NT2/D1 (cell line): ENCODE measurements at regions not wholly inside any gene's neighbourhood (a gene's known extent, or its start where the extent isn't known, plus 50 kb on each side); places are given as distances from the start of the nearest gene placed in this dataset.

ENCODE experiments used
- DNase-seq: peaks from one replicate; pipeline ENCODE4 v3.0.0-alpha.2; 2011; ENCODE audit warnings: low read depth, low spot score
- H3K27me3 ChIP-seq: 2 replicates; pipeline ENCODE4 v1.6.0; 2011; ENCODE audit warnings: mild to moderate bottlenecking; ENCODE audit not compliant: insufficient read length, insufficient read depth
- H3K36me3 ChIP-seq: 2 replicates; pipeline ENCODE4 v1.6.1; 2011; ENCODE audit warnings: mild to moderate bottlenecking, low read length, mixed read lengths; ENCODE audit not compliant: insufficient read depth, insufficient read length
- H3K4me1 ChIP-seq: 2 replicates; pipeline ENCODE4 v1.5.1; 2011; ENCODE audit not compliant: insufficient read depth, insufficient read length
- H3K4me3 ChIP-seq: 2 replicates; pipeline ENCODE4 v1.5.1; 2011; ENCODE audit warnings: low read depth; ENCODE audit not compliant: insufficient read length
- H3K9ac ChIP-seq: 2 replicates; pipeline ENCODE4 v1.6.0; 2011; ENCODE audit warnings: low read depth; ENCODE audit not compliant: insufficient read length
- H3K9me3 ChIP-seq: 2 replicates; pipeline ENCODE4 v1.5.1; 2011; ENCODE audit warnings: mild to moderate bottlenecking, low read length; ENCODE audit not compliant: insufficient read depth
- SUZ12 ChIP-seq: IDR thresholded peaks from 2 replicates; pipeline ENCODE4 v1.6.1; 2011; ENCODE audit not compliant: insufficient read length, insufficient read depth; ENCODE audit errors: extremely low read depth
- YY1 ChIP-seq: IDR thresholded peaks from 2 replicates; pipeline ENCODE4 v1.6.1; 2011; ENCODE audit not compliant: insufficient read length, insufficient read depth
- ZNF274 ChIP-seq: IDR thresholded peaks from 2 replicates; pipeline ENCODE4 v1.6.1; 2011; ENCODE audit warnings: mild to moderate bottlenecking, low read depth, low read length

DNA sequence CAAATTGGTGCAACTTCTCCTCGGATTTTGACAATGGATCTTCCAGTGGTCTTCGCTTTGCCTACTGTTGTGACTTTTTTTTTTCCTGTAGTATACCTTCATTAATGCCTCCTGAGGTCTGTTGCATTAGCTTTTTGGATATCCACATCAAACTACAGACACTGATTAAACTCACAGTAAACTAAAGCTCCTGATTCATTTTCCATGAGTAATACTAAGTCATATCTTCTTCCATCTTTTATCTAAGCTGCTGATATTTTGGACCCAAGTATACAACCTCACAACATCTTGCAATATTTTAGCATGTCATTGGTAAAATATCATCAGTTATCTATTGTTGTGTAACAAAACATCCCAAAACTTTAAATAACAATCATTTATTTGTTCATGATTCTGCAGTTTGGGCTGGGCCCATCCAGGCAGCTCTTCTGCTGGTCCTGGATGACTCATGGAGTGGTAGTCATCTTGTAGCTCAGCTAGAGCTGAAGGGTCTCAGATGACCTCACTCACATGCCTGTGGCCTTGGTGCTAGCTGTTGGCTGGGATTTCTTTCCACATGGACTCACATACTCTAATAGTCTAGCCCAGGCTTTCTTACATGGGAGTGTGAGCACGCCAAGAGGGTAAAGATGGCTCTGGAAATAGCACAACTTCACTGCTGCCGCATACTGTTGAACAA lies 78.3 kb upstream of the SRSF6 start:
- DNase-seq = no peak
- Histone ChIP-seq H3K9ac (no peak overlapping the region), H3K36me3 (no peaks in the 10 kb centered on the region), H3K9me3 (no peaks in the 10 kb centered on the region), H3K4me1 (no peaks in the 10 kb centered on the region), H3K27me3 (no peaks in the 10 kb centered on the region), H3K4me3 (no peak overlapping the region)
- no peak for TF ChIP-seq YY1
- TF ChIP-seq ZNF274 = no peak

DNA sequence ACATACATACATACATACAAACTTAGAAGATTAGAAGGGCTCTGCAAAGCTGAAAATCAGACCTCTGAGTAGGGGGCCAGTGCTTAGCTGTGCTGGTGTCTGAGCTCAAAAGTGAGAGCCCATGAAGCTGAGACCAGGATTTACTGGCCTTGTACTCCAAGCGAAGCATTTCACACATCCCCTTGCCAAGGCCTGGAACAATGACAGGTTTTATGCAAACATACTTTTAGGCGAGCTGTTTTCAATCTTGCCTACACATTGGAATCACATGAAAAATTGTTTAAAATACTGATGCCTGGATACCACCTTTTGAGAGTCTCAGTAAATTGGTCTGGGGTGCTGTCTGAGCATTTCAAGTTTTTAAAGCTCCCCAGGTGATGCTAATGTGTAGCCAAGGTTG lies 80.9 kb upstream of the SRSF6 start:
- H3K9me3 ChIP-seq = no peaks in the 10 kb centered on the region
- H3K9ac ChIP-seq = no peak overlapping the region
- TF ChIP-seq ZNF274 (no peak), SUZ12 (no peak), YY1 (no peak)
- H3K4me3 ChIP-seq = no peak overlapping the region
- no peaks in the 10 kb centered on the region for H3K27me3 ChIP-seq
- no peaks in the 10 kb centered on the region for H3K36me3 ChIP-seq
- no peaks in the 10 kb centered on the region for H3K4me1 ChIP-seq
- DNase-seq = no peak

DNA sequence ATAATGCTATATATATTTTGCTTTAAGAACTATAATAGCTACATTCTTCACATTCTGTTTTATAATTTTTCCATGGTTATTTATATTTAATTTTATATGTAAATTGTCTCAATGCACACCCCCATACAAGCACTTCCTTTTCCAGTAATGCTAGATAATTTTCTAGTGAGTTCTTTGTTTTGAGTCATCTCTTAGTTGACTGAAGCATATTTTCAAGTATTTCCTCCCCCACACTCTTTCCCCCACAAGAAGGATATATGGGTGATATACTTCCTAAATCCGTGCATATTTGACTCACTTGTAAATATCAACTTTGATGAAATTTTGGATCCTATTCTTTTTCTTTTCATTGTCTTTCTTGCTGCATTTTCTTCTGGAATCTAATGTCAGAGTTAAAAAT lies 82.1 kb upstream of the SRSF6 start:
- Histone ChIP-seq H3K9me3 (no peaks in the 10 kb centered on the region), H3K4me3 (no peak overlapping the region), H3K9ac (no peak overlapping the region), H3K4me1 (no peaks in the 10 kb centered on the region), H3K36me3 (no peaks in the 10 kb centered on the region), H3K27me3 (no peaks in the 10 kb centered on the region)
- DNase-seq = no peak
- TF ChIP-seq YY1 (no peak), ZNF274 (no peak), SUZ12 (no peak)

DNA sequence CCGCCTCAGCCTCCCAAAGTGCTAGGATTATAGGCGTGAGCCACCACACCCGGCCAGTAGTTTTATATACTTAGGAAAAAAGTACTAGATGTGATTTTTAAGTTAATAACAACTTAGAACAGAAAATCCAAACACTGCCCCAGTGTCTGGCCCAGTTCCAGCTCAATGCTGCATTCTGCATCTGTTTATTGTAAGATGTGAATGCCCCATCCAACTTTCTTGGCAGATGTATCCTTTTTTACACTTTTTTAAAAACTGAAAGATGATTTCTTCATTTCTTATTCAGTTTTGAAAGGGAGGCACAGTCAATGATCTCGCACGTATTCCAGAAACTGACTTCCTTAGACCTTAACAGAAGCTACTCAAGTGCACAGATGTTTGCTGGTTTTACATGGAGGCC lies 85.6 kb upstream of the SRSF6 start:
- no peak for DNase-seq
- Histone ChIP-seq H3K4me3 (no peak overlapping the region), H3K36me3 (no peaks in the 10 kb centered on the region), H3K4me1 (no peaks in the 10 kb centered on the region), H3K9ac (no peak overlapping the region), H3K9me3 (no peaks in the 10 kb centered on the region), H3K27me3 (no peaks in the 10 kb centered on the region)
- TF ChIP-seq YY1 = no peak
- TF ChIP-seq SUZ12 = no peak
- no peak for TF ChIP-seq ZNF274

DNA sequence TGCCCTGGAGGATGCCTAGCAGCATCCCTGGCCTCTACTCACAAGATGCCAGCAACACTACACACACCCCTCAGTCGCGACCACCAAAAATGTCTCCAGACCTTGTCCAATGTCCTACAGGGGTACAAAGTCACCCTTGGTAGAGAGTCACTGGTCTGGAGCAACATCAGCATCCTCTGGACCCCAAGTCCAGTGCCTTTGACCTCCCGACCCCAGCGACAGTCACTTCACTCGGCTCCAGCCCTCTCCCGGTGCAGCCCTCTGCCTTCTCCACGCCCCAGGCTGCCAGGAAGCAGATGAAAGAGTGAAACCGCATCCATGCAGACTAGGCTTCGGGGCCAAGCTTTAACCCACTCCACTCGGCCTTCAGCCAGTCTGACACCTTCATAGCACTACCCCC lies 92.0 kb upstream of the SRSF6 start:
- no peak overlapping the region for H3K9ac ChIP-seq
- peaks cover 3% of the 10 kb centered on the region for H3K4me1 ChIP-seq
- no peaks in the 10 kb centered on the region for H3K9me3 ChIP-seq
- no peak for DNase-seq
- H3K27me3 ChIP-seq = no peaks in the 10 kb centered on the region
- TF ChIP-seq SUZ12 = no peak
- no peak for TF ChIP-seq YY1
- no peak for TF ChIP-seq ZNF274
- no peak overlapping the region for H3K4me3 ChIP-seq
- H3K36me3 ChIP-seq = no peaks in the 10 kb centered on the region

DNA sequence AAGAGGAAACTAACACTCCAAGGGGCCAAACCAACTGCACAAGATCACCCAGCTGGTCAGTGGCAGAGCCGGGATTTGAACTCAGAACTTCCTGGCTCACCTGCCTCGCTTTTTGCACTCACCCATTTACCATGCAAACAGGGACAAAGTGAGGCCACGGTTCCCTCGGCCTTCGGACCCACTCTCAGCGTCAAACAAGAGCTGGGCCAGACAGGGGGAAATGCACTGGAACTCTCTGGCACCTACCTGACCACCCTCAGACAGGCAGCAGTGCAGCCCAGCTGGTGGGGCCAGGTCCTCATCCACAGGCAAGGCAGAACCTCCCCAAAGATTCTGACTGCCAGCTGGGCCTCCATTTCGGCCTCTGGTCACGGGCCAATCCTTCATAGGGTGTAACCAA lies 93.7 kb upstream of the SRSF6 start:
- H3K9me3 ChIP-seq = no peaks in the 10 kb centered on the region
- H3K9ac ChIP-seq = no peak overlapping the region
- TF ChIP-seq YY1 = no peak
- no peak for TF ChIP-seq ZNF274
- TF ChIP-seq SUZ12 = no peak
- H3K4me1 ChIP-seq = peaks cover 3% of the 10 kb centered on the region
- no peak for DNase-seq
- H3K4me3 ChIP-seq = no peak overlapping the region
- no peaks in the 10 kb centered on the region for H3K27me3 ChIP-seq
- H3K36me3 ChIP-seq = no peaks in the 10 kb centered on the region

DNA sequence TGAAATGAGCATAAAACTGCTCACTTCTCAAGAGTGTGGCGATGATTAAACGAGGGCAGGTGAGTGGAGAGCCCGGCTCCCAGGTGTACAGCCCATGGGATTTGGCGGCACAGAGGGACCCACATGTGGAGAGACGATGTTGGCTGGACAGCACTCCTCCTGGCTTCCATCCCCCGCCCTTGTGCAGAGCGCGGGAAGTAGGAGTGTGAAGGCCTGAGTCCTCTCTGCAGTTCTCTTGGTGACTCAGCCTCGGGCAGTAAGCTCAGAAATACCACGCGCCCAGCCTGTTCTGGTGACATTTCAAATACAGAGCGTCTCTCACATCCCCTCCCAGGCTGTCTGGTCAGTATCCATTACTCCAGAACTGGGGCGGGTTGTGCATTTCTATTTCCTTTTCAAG lies 94.2 kb upstream of the SRSF6 start:
- DNase-seq = no peak
- no peak for TF ChIP-seq YY1
- no peak for TF ChIP-seq ZNF274
- TF ChIP-seq SUZ12 = no peak
- H3K4me3 ChIP-seq = no peak overlapping the region
- peaks cover 1% of the 10 kb centered on the region; the same call in 1 of the 2 replicates for H3K9me3 ChIP-seq
- peaks cover 3% of the 10 kb centered on the region for H3K4me1 ChIP-seq
- H3K27me3 ChIP-seq = no peaks in the 10 kb centered on the region
- no peaks in the 10 kb centered on the region for H3K36me3 ChIP-seq
- H3K9ac ChIP-seq = no peak overlapping the region

DNA sequence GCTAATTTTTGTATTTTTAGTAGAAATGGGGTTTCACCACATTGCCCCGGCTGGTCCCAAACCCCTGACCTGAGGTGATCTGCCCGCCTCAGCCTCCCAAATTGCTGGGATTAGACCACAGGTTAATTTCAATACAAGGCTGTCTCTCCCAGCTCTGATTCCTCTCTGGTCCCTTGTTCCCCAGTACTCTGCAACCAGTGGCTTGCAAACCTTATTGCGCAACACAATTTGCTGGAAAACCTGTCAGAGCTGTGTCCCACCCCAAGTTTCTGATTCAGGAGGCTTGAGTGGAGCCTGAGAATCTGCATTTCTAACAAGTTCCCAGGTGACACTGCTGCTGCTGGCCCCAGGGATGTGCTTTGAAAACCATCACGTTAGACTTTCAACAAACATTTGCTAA lies 96.2 kb upstream of the SRSF6 start:
- Histone ChIP-seq H3K4me1 (peaks cover 3% of the 10 kb centered on the region), H3K9ac (no peak overlapping the region), H3K36me3 (no peaks in the 10 kb centered on the region), H3K9me3 (peaks cover 8% of the 10 kb centered on the region; the same call in 1 of the 2 replicates), H3K27me3 (no peaks in the 10 kb centered on the region), H3K4me3 (no peak overlapping the region)
- DNase-seq = no peak
- TF ChIP-seq ZNF274 (no peak), SUZ12 (no peak), YY1 (no peak)
